ENCODE measurements at regions not wholly inside any gene's neighbourhood (a gene's known extent, or its start where the extent isn't known, plus 50 kb on each side); places are given as distances from the start of the nearest gene placed in this dataset.
"Not testable (repeated sequence)": the region's sequence is repeated elsewhere in the genome, so short reads cannot be mapped to it uniquely, and the experiment has no call there.

DNA sequence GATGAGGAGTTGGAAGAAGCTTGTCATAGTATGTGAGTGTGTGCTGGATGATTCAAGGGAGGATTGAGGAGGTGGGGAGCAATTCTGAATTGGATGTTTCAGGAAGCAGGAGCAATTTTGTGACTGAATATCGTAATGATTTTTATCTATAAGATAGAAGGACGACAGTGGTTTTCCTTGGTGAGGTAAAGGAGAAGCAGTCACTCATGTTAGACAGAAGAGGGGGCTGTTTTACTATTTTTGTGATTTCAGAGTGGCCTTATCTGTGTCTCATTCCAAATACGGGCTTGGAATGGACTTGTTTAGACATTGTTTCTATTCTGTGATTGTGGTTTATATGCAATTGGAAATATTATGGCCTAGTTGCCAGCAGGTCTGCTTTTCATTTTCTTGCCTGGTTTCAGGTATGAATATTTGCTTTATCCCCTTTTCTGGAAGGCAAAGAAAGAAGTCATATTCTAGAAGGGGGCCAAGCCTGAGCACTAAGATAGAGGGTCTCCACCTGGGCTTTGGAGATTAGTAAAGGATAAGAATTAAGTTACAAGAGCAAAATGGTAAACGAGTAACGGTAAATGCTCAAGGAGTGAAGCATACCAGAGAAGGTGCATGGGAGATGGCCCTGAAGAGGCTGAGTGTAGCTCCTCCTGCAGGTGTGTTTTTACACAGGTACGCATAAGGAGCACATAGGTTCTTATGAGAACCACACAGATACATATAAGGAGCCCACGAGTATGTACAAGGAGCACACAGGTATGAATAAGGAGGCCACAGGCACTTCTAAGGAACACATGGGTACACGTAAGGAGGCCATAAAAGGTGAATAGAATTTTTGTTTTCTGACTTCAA is 124.6 kb upstream of the KCNAB1 start:
- no peak for DNase-seq (ENCODE audit: low spot score)
- intact Hi-C loops (cut with DNase I): no loop called here

DNA sequence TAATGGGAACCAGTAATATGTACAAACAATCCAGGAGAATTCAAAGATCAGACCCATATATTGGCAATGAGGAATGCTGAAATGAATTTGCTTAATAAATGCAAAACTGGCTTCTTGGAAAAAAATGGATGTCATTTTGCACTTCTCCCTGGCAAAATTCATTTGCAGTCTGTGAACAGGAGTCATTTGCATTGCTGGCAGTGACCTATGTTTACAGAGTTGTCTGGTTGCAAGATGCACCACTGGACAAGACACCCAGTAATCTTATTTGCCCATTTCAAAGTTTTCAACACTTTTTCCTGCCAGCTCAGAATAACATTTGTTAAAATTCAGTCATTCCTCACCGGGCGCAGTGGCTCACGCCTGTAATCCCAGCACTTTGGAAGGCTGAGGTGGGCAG is 123.5 kb upstream of the KCNAB1 start:
- no peak for DNase-seq (ENCODE audit: low spot score)
- intact Hi-C loops (cut with DNase I): no loop called here

DNA sequence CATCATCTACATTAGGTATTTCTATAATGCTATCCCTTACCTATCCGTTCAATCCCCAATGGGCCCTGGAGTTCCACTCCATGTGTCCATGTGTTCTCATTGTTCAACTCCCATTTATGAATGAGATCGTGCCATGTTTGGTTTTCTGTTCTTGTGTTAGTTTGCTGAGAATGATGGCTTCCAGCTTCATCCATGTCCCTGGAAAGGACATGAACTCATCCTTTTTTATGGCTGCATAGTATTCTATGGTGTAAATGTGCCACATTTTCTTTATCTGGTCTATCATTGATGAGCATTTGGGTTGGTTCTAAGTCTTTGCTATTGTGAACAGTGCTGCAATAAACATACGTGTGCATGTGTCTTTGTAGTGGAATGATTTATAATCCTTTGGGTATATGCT is 122.2 kb upstream of the KCNAB1 start:
- DNase-seq (ENCODE audit: low spot score): not testable (repeated sequence)

DNA sequence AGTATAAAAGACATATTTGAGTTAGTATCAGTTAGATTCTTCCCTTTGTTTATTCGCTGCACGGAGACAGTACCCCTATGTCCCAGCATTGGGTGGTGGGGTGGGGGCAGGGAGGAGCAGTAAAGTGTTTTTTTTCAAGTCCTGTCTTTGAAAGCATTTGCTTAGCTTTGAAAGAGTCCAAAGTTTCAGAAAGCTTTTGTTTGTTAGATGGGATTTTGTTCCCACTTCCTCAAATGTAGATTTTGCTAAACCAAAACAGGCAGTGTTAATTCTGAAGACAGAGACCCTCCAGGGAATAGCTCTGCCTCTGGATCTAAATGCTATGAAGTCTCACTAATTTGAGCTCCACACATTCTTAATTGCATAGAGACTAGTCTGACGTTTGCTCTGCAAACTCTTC is 114.6 kb upstream of the KCNAB1 start:
- intact Hi-C loops (cut with DNase I): loop anchor here in 1 of 2 donors (2.0 kb wide), 1 partner anchor 33 kb away; no protein-coding TSS in a partner anchor
- no peak for DNase-seq (ENCODE audit: low spot score)

More for the DNA sequence above, 122.2 kb upstream of the KCNAB1 start:
- intact Hi-C loops (cut with DNase I): not testable (repeated sequence)

DNA sequence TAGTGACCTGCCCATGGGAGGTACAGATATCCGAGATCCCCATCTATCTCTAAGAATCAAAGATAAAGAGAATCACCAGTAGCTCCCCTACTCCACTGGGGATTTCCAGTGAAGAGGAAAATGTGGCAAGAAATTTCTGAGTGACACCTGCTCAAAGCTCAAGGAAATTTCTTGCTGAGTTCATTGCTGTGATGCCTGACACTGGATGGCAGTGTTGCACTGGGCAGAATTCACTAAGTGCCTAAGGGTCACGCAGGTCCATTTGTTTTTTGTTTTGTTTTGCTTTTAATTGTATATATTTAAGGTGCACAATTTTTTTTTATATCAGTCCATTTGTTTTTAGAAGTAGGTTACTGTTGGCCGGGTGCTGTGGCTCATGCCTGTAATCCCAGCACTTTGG is 109.5 kb upstream of the KCNAB1 start:
- no peak for DNase-seq (ENCODE audit: low spot score)
- intact Hi-C loops (cut with DNase I): no loop called here

DNA sequence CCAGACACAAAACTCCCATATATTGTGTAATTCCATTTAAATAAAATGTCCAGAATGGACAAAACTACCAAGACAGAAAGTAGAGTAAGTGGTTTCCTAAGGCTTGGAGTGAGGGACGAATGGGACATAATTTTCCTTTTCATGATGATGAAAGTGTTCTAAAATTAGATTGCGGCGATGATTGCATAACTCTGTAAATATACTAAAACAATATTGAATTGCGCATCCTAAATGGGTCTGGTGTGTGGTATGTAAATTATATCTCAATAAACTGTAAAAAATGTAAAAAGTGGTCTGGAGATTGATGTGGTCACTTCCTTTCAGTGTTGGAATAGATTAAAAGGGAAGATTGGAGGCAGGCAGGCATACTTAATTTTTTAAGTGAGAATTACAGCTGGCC is 105.9 kb upstream of the KCNAB1 start:
- intact Hi-C loops (cut with DNase I): no loop called here
- no peak for DNase-seq (ENCODE audit: low spot score)

DNA sequence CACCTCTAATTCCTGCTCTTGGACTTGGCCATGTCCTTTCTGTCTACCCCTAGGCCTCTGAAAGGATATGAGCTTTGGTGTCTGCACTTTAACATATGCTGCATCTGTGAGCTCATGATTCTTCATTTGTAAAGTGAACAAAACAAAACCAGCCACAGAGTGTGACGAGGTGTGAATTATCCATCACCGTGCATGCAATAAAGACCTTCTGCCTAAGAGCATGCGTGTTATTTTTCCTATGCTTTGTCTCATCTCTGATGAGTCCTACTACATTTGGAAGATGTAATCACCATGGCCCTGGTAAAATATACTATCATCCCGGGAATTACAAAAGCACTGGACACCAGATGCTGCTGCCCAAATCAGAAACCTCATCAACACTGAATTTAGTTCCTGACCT is 103.5 kb upstream of the KCNAB1 start:
- intact Hi-C loops (cut with DNase I): no loop called here
- DNase-seq (ENCODE audit: low spot score): no peak

DNA sequence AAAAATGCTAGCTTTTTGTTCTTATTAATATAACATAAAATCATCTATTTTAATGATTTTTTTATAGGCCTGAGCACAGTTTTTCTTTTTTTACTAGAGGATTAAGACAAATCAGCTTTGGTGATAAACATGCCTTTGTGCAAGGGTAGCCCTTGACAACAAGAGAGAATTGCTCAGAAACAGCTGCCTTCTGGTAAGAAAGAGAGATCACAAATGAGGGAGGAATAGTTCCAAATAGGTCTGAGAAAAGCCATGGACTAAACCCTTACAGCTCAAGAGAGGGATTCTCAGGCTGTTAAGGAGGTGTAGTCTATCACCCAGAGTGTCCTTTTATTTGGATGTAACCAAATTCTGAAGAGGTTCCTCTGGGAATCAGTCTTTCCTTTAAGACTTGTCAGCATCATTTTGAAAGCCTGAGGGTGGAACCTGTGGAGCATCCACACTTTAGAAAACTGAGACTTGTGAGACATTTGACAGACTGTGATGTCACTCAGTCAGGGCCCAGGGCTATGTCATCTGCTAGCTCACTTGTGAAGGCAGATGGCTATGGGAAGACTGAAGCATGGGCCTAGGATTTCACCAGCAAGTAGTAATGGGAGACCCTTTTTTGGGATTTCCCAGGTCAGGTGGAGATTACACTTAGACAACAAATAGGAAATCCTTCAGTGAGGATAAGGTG is 102.9 kb upstream of the KCNAB1 start:
- DNase-seq (ENCODE audit: low spot score): no peak
- intact Hi-C loops (cut with DNase I): no loop called here

DNA sequence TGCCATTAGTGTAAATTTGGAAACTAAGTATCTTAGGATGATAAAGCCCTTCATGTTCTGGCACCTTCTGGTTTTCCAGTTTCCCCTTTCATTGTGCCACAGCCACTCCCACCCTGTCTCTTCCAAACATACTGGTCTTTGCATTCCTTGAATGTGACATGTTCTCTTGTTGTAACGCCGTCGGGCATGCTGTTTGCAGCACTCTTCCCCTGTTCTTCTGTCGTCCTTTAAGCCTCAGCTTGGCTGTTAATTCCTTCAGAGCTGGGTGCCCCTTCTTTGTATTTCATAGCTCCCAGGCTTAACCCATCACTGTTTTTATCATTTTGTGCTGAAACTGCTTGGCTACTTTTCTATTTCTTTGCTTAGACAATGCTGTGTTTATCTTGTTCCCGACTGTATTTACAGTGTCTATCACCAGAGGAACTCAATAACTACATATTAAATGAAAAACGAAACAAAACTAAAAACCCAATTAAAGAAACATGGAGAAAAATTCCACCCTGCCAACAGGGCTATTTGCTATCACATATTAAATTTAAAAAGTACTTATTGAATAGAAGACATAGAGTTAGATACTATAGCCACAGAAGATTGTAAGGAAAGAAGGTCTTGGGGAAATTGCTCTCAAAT is 95.4 kb upstream of the KCNAB1 start:
- no peak for DNase-seq (ENCODE audit: low spot score)
- intact Hi-C loops (cut with DNase I): no loop called here

DNA sequence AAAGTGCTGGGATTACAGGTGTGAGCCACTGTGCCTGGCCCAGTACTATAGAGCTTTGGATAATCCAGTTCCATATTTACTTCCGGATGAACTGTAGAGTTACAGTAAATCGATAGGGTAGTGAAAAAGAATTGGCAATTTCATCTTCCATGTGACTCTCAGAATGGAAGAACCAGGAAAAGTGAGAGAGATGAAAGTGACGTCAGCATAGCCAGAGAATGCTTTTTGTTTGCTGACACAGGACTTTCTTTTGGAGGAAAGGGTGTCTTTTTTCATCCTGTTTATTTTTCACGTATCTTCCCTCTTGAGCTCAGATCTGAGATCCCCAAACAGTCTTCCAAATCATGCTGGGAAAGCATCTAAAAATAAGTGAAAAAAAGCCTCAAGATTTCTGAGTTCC is 91.2 kb upstream of the KCNAB1 start:
- intact Hi-C loops (cut with DNase I): no loop called here
- DNase-seq (ENCODE audit: low spot score): no peak

DNA sequence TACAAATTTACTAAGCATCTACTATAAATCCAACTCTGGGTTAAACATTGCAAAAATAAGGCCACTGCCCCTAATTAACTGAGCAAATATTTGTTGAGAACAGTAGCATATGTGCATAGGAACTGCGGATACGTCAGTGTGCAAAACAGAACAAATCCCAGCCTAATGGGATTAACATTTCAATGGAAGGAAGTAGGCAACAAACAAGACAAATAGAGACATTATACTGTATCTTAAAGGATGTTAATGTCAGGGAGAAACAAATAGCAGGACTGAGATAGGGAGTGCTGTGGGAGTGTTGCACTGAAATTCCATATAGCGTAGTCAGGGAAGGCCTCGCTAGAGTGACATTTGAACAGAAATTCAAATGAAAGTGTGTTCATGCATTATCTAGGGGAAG is 89.7 kb upstream of the KCNAB1 start:
- no peak for DNase-seq (ENCODE audit: low spot score)
- intact Hi-C loops (cut with DNase I): no loop called here

DNA sequence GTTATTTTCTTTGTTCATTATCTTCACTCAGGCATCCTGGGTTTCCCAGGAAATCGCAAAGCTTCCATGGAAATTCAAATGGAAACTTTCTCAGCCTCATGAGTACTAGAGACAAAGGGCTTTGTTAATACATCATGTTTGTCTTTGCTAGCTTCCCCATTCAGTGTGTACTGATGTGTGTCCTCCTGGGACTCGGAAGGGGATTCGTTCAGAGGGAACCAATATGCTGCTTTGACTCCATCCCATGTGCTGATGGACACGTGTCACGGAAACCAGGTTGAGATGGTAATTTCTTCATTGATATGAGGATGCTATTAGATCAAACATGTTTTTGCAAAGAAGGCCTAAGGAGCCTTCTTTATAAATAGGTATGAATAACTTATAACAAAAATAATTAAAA is 87.0 kb upstream of the KCNAB1 start:
- DNase-seq (ENCODE audit: low spot score): no peak
- intact Hi-C loops (cut with DNase I): no loop called here

DNA sequence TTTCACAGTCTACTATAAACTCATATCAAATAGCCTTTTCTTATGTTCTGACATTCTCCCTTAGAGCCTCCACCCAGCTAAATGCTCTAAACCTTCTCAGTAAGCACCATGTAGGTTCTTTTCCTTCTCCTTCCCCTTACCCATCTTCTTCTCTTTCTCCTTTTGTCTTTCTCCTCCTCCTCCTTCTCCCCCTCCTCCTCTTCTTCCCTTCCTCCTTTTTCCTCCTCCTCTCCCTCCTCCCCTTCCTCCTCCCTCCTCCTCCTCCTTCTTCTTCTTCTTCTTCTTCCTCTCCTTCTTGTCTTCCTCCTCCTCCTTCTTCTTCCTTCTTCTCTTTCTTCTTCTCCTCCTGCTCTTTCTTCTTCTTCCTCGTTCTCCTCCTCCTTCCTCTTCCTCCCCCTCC is 85.2 kb upstream of the KCNAB1 start:
- intact Hi-C loops (cut with DNase I): no loop called here
- no peak for DNase-seq (ENCODE audit: low spot score)

DNA sequence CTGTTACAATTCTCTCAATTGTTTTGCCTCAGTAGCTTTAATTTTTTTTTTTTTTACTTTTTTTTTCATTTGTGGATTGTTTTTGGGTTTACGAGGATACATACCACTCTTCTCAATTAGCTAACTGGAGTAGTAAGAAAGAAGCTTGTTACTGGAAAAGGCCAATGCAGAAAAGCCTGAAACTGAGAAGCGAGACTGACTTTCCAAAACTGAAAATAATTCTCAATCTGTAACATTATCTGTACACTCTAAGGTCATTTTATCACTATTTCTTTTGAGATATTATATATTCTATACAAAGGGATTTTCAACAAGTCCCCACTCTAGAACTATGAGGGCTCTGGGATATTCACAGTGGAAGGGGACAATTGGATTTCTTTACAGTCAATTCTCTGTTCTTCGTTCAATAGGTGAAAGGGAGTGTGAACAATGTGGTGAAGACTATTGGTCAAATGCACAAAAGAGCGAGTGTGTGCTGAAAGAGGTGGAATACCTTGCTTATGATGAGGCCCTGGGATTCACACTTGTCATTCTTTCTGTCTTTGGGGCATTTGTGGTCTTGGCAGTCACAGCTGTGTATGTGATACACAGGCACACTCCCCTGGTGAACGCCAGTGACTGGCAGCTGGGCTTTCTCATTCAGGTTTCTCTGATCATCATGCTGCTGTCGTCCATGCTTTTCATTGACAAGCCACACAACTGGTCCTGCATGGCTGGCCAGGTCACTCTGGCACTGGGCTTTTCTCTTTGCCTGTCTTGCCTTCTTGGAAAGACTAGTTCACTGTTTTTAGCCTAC is 83.9 kb upstream of the KCNAB1 start:
- intact Hi-C loops (cut with DNase I): no loop called here
- DNase-seq (ENCODE audit: low spot score): no peak

DNA sequence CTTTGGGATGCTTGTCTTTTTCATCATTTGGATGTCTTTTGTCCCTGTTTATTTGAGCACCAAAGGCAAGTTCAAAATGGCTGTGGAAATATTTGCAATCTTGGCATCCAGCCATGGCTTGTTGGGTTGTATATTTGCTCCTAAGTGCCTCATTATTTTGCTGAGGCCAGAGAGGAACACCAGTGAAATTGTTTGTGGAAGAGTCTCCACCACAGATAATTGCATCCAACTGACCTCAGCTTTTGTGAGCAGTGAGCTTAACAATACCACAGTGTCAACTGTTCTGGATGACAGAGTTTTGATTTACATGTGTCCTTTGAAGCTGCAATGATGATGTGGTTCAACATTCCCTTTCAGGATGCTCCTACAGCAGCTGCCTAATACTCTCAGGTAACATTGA is 83.0 kb upstream of the KCNAB1 start:
- no peak for DNase-seq (ENCODE audit: low spot score)
- intact Hi-C loops (cut with DNase I): no loop called here

DNA sequence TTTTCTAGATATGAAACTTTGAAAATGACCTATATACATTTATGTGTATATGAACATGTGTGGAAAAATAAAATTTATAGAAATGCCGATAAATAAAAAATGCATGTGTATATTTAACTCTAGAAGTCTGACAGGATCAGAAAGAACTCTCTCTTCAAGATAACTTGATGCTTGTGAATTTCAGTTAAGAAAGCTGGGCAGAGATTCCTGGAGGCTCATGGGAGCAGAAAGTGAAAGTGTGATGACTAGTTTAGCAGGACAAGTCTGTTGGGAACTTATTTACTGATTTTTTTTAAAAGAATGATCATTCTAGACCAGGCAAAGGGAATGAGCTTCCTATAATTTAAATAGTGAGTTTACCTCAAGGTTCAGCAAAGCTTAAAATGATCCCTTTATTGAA is 81.5 kb upstream of the KCNAB1 start:
- no peak for DNase-seq (ENCODE audit: low spot score)
- intact Hi-C loops (cut with DNase I): loop anchor here in 1 of 2 donors (2.0 kb wide), 1 partner anchor 34 kb away; no protein-coding TSS in a partner anchor

DNA sequence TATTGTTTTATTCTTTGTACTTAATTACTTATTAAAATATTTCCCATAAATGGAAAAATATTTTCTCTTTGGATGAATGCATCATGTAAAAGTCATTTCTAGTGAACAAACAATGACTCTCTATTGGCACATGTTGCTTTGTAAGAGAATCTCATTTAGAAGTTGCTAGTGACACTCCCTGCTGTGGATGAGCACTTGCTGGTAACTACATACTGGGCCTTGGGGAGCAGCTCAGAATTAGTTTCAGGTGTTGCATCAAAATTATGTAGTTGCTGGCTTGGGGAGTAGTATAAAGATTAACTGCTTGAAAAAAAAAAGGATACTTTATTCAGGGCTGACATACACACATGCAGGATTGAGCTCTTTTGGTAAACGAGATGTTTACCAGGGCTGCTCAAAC is 80.3 kb upstream of the KCNAB1 start:
- intact Hi-C loops (cut with DNase I): loop anchor here in 1 of 2 donors (10.0 kb wide), 2 partner anchors 105 to 465 kb away; no protein-coding TSS in a partner anchor
- DNase-seq (ENCODE audit: low spot score): no peak

DNA sequence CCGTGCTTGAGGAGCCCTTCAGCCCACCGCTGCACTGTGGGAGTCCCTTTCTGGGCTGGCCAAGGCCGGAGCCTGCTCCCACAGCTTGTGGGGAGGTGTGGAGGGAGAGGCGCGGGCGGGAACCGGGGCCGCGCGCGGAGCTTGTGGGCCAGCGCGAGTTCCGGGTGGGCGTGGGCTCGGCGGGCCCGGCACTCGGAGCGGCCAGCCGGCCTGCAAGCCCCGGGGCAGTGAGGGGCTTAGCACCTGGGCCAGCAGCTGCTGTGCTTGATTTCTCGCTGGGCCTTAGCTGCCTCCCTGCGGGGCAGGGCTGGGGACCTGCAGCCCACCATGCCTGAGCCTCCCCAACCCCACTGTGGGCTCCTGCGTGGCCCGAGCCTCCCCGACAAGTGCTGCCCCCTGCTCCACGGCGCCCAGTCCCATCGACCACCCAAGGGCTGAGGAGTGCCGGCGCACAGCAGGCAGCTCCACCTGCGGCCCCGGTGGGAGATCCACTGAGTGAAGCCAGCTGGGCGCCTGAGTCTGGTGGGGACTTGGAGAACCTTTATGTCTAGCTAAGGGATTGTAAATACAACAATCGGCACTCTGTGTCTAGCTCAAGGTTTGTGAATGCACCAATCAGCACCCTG is 79.0 kb upstream of the KCNAB1 start:
- intact Hi-C loops (cut with DNase I): loop anchor here in 1 of 2 donors (10.0 kb wide), 2 partner anchors 103 to 463 kb away; no protein-coding TSS in a partner anchor
- not testable (repeated sequence) for DNase-seq (ENCODE audit: low spot score)

DNA sequence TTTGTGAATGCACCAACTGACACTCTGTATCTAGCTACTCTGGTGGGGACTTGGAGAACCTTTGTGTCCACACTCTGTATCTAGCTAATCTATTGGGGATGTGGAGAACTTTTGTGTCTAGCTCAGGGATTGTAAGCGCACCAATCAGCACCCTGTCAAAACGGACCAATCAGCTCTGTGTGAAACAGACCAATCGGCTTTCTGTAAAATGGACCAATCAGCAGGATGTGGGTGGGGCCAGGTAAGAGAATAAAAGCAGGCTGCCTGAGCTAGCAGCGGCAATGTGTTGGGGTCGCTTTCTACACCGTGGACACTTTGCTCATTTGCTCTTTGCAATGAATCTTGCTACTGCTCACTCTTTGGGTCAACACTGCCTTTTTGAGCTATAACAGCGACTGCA is 78.5 kb upstream of the KCNAB1 start:
- intact Hi-C loops (cut with DNase I): loop anchor here in 1 of 2 donors (10.0 kb wide), 2 partner anchors 103 to 463 kb away; no protein-coding TSS in a partner anchor
- DNase-seq (ENCODE audit: low spot score): not testable (repeated sequence)
